HCT116 (cell line): ENCODE measurements at regions not wholly inside any gene's neighbourhood (a gene's known extent, or its start where the extent isn't known, plus 50 kb on each side); places are given as distances from the start of the nearest gene placed in this dataset.

ENCODE experiments used
- ATAC-seq: fragments of 200-7000 bp; cut with Tn5 transposase; 2 replicates; pipeline ENCODE4 v1.9.1; 2020; ENCODE audit warnings: mild to moderate bottlenecking, moderate library complexity
- BruUV-seq: library from RNA; stranded (reverse); fragments of 400-500 nt; replicated peaks from 2 replicates; lab custom pipeline; 2021; lab: Mats Ljungman, UMichigan
- CTCF ChIA-PET: fragments of 300-600 bp; sonication (Branson Sonifier 250); formaldehyde crosslinking; loops from one replicate; lab custom pipeline; 2021; ENCODE audit warnings: antibody characterized with exemption; lab: Charles Lee
- POLR2A ChIA-PET: fragments of 300-600, 350-600 bp; sonication (Branson Sonifier 250); formaldehyde crosslinking; loops from one replicate; lab custom pipeline; 2021; ENCODE audit warnings: antibody characterized with exemption; lab: Charles Lee
- RAD21 ChIA-PET, 2 experiments: fragments of 300-600 bp; sonication (Branson Sonifier 250); formaldehyde crosslinking; loops; one replicate each; lab custom pipeline; 2023; ENCODE audit warnings: low total read pairs in 2 of 2; ENCODE audit not compliant: uncharacterized antibody in 2 of 2, unreplicated experiment in 2 of 2, low non-redundant PET in 1 of 2; lab: Charles Lee
- DNase-seq: peaks from one replicate; pipeline ENCODE4 v3.0.0-alpha.2; 2010; ENCODE audit warnings: low read depth, low spot score
- H2AFZ ChIP-seq: fragments of 200-600 bp; shearing (Covaris generic), sonication (generic); 2 replicates; pipeline ENCODE4 v1.6.1; 2017; ENCODE audit warnings: low read depth, mixed run types, mixed read lengths, antibody characterized with exemption, low read length; ENCODE audit not compliant: poor library complexity, severe bottlenecking
- H3K27ac ChIP-seq: 2 replicates; pipeline ENCODE4 v1.5.1; 2012; ENCODE audit warnings: low read depth, low read length
- H3K27me3 ChIP-seq: fragments of 200-600 bp; sonication (generic); 2 replicates; pipeline ENCODE4 v1.6.1; 2016; ENCODE audit warnings: mixed run types, low read length, mixed read lengths; ENCODE audit not compliant: insufficient read depth
- H3K36me3 ChIP-seq, 2 experiments: fragments of 200-500 bp in 1 of 2; fragments of 200-600 bp in 1 of 2; sonication (Bioruptor generic) in 1 of 2; sonication (generic) in 1 of 2; 2 replicates each; pipeline versions ENCODE4 v1.5.1 to v1.6.1; 2014 to 2016; ENCODE audit warnings: low read length in 2 of 2, inconsistent platforms in 1 of 2, mixed read lengths in 1 of 2, mixed run types in 1 of 2; ENCODE audit not compliant: insufficient read depth in 2 of 2, control insufficient read depth in 1 of 2
- H3K4me1 ChIP-seq, 2 experiments: fragments of 200-600 bp in 1 of 2; sonication (generic) in 1 of 2; 2 replicates each; pipeline versions ENCODE4 v1.5.1 to v1.6.1; 2012 to 2017; ENCODE audit warnings: low read length in 2 of 2, inconsistent platforms in 1 of 2, mild to moderate bottlenecking in 1 of 2, mixed read lengths in 1 of 2, mixed run types in 1 of 2, moderate library complexity in 1 of 2; ENCODE audit not compliant: insufficient read depth in 2 of 2, control insufficient read depth in 1 of 2
- H3K4me2 ChIP-seq: fragments of 200-600 bp; sonication (generic); 2 replicates; pipeline ENCODE4 v1.6.1; 2017; ENCODE audit warnings: mixed run types, low read length, mixed read lengths
- H3K4me3 ChIP-seq, 2 experiments: fragments of 200-600 bp in 1 of 2; sonication (generic) in 1 of 2; replicated peaks in 1 of 2; 2 replicates each; pipeline ENCODE4 v1.5.1; 2011 to 2016; ENCODE audit warnings: low read length in 2 of 2, control low read depth in 1 of 2, low read depth in 1 of 2, mild to moderate bottlenecking in 1 of 2, mixed read lengths in 1 of 2, mixed run types in 1 of 2
- H3K79me2 ChIP-seq: fragments of 200-600 bp; sonication (generic); 2 replicates; pipeline ENCODE4 v1.6.1; 2017; ENCODE audit warnings: mild to moderate bottlenecking, mixed run types, low read length, moderate library complexity, mixed read lengths; ENCODE audit not compliant: insufficient read depth
- H3K9ac ChIP-seq: fragments of 200-600 bp; sonication (generic); 2 replicates; pipeline ENCODE4 v1.6.1; 2016; ENCODE audit warnings: low read length, mixed read lengths
- H3K9me2 ChIP-seq: fragments of 200-600 bp; sonication (generic), shearing (Covaris generic); 2 replicates; pipeline ENCODE4 v1.6.1; 2017; ENCODE audit warnings: mixed run types, mild to moderate bottlenecking, moderate library complexity; ENCODE audit not compliant: insufficient read depth
- H3K9me3 ChIP-seq, 2 experiments: fragments of 200-500 bp in 1 of 2; fragments of 200-600 bp in 1 of 2; sonication (Bioruptor generic) in 1 of 2; sonication (generic) in 1 of 2; 2 replicates each; pipeline ENCODE4 v1.6.1; 2014 to 2017; ENCODE audit warnings: low read length in 2 of 2, mixed read lengths in 2 of 2, inconsistent platforms in 1 of 2, low read depth in 1 of 2, mild to moderate bottlenecking in 1 of 2, mixed run types in 1 of 2, moderate library complexity in 1 of 2; ENCODE audit not compliant: control insufficient read depth in 1 of 2, insufficient read depth in 1 of 2
- H4K20me1 ChIP-seq: fragments of 200-600 bp; sonication (generic), shearing (Covaris generic); 2 replicates; pipeline ENCODE4 v1.6.1; 2017; ENCODE audit warnings: mixed run types, mild to moderate bottlenecking, moderate library complexity; ENCODE audit not compliant: insufficient read depth
- CBX3 ChIP-seq: IDR thresholded peaks from 2 replicates; pipeline ENCODE4 v1.6.1; 2012; ENCODE audit warnings: low read depth
- CEBPB ChIP-seq: IDR thresholded peaks from 2 replicates; pipeline ENCODE4 v1.6.1; 2012; ENCODE audit warnings: low read depth
- ELF1 ChIP-seq: IDR thresholded peaks from 2 replicates; pipeline ENCODE4 v1.6.1; 2012; ENCODE audit warnings: low read depth, borderline replicate concordance
- EZH2 ChIP-seq: fragments of 200-600 bp; sonication (generic); IDR thresholded peaks from 2 replicates; pipeline ENCODE4 v1.6.1; 2017; ENCODE audit warnings: antibody characterized with exemption, mixed run types
- EZH2phosphoT487 ChIP-seq: fragments of 200-600 bp; IDR thresholded peaks from 2 replicates; pipeline ENCODE4 v1.6.1; 2018; ENCODE audit warnings: antibody characterized with exemption, borderline replicate concordance
- JUND ChIP-seq: IDR thresholded peaks from 2 replicates; pipeline ENCODE4 v1.6.1; 2012
- POLR2A ChIP-seq: IDR thresholded peaks from 2 replicates; pipeline ENCODE4 v1.7.0; 2011; ENCODE audit warnings: borderline replicate concordance; ENCODE audit not compliant: insufficient read depth, insufficient read length; ENCODE audit errors: extremely low read depth
- SP1 ChIP-seq: IDR thresholded peaks from 2 replicates; pipeline ENCODE4 v1.6.1; 2012; ENCODE audit warnings: low read depth
- SRF ChIP-seq: IDR thresholded peaks from 2 replicates; pipeline ENCODE4 v1.6.1; 2012; ENCODE audit warnings: low read depth
- YY1 ChIP-seq: IDR thresholded peaks from 2 replicates; pipeline ENCODE4 v1.6.1; 2011; ENCODE audit warnings: low read length, low read depth, moderate library complexity, mild to moderate bottlenecking; ENCODE audit not compliant: insufficient replicate concordance; ENCODE audit errors: extremely low read depth
- ZNF274 ChIP-seq: fragments of 200-500 bp; sonication (Bioruptor generic); IDR thresholded peaks from 2 replicates; pipeline ENCODE4 v1.6.1; 2014; ENCODE audit warnings: mild to moderate bottlenecking, low read depth, low read length, inconsistent platforms
- intact Hi-C: fragments of 100-400 bp; cut with micrococcal nuclease; formaldehyde crosslinking; loops from 2 replicates; pipeline ENCODE4 v1.10.0; 2022
- TF ChIP-seq, protein P1 (sequence below): IDR thresholded peaks from 2 replicates; pipeline ENCODE4 v1.6.1; 2012
- TF ChIP-seq, protein P2 (sequence below): IDR thresholded peaks from 2 replicates; pipeline ENCODE4 v1.6.1; 2011; ENCODE audit warnings: mild to moderate bottlenecking, low read length, moderate library complexity; ENCODE audit not compliant: insufficient replicate concordance; ENCODE audit errors: extremely low read depth

DNA sequence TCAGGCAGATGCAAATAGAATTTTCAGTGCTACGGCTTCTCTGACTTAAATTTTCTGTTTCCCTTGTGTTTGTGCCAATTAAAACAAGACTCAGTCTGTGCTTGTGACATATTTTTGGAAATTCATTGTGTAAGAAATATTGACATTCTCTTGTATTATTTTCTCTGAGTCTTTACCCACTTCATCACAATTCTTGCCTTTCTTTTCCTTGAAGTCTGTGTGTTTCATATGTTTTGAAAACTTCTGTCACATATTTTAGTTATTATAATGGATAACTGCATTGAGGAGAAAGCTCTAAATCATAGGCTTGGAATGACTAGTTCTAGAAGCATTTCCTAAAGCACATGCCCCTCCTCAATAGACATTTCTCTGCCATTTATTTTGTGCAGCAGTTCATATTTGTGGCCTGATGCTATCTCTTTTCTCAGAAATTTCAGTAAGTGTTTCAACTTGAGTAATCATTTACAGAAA is 206.6 kb downstream of the PALM2AKAP2 start (continued):
- TF ChIP-seq CBX3: no peak

DNA sequence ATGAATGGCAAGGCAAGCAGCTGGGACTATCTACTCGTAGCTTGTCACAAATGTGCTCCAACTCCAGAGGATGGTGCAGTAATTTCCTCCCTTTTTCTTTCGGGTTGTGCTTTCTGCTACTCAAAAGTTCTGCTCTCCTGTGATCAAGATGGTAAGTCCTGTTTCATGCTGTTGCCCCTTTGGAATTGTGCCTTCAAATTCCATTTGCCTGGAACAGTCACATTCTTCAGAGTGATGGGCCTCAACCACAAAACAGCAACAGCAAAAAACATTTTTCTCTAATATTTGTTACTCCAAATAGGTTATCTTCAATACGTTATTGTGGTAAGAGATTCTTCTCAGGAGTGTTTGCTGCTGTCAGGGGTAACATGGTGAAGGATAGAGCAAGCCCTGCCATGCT is 209.3 kb downstream of the PALM2AKAP2 start:
- H3K4me3 ChIP-seq: no peak overlapping the region
- DNase-seq (no peak), ATAC-seq (no peak)
- H3K4me1 ChIP-seq: no peaks in the 10 kb centered on the region
- H3K36me3 ChIP-seq: no peaks in the 10 kb centered on the region
- no peak overlapping the region for H3K4me2 ChIP-seq
- H3K9me2 ChIP-seq: no peaks in the 10 kb centered on the region
- ChIA-PET CTCF (no interaction called here), POLR2A (no interaction called here), RAD21 (no interaction called here)
- H3K27me3 ChIP-seq: no peaks in the 10 kb centered on the region
- H3K79me2 ChIP-seq: no peaks in the 10 kb centered on the region
- intact Hi-C loops: no loop called here
- H3K9ac ChIP-seq: no peak overlapping the region
- no TSS peak for BruUV-seq
- no peak overlapping the region for H3K27ac ChIP-seq
- no peaks in the 10 kb centered on the region for H3K9me3 ChIP-seq
- no peak for TF ChIP-seq SRF
- TF ChIP-seq ELF1: no peak
- no peak for TF ChIP-seq ZNF274
- TF ChIP-seq SP1: no peak
- TF ChIP-seq, protein P1, sequence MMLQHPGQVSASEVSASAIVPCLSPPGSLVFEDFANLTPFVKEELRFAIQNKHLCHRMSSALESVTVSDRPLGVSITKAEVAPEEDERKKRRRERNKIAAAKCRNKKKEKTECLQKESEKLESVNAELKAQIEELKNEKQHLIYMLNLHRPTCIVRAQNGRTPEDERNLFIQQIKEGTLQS: no peak
- no peak for TF ChIP-seq YY1
- no peak for TF ChIP-seq EZH2
- no peak for TF ChIP-seq EZH2phosphoT487
- TF ChIP-seq, protein P2, sequence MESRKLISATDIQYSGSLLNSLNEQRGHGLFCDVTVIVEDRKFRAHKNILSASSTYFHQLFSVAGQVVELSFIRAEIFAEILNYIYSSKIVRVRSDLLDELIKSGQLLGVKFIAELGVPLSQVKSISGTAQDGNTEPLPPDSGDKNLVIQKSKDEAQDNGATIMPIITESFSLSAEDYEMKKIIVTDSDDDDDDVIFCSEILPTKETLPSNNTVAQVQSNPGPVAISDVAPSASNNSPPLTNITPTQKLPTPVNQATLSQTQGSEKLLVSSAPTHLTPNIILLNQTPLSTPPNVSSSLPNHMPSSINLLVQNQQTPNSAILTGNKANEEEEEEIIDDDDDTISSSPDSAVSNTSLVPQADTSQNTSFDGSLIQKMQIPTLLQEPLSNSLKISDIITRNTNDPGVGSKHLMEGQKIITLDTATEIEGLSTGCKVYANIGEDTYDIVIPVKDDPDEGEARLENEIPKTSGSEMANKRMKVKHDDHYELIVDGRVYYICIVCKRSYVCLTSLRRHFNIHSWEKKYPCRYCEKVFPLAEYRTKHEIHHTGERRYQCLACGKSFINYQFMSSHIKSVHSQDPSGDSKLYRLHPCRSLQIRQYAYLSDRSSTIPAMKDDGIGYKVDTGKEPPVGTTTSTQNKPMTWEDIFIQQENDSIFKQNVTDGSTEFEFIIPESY: no peak
- no peak for TF ChIP-seq POLR2A
- no peak for TF ChIP-seq CBX3
- TF ChIP-seq JUND: no peak
- no peak for TF ChIP-seq CEBPB
- no peak overlapping the region for H2AFZ ChIP-seq
- H4K20me1 ChIP-seq: no peaks in the 10 kb centered on the region
